HG02588 (cell line): ENCODE measurements at regions not wholly inside any gene's neighbourhood (a gene's known extent, or its start where the extent isn't known, plus 50 kb on each side); places are given as distances from the start of the nearest gene placed in this dataset.

ENCODE experiments used
- ATAC-seq: cut with Tn5 transposase; IDR thresholded peaks from one replicate; pipeline ENCODE4 v1.9.1; 2021; ENCODE audit warnings: mild to moderate bottlenecking, moderate library complexity; ENCODE audit not compliant: unreplicated experiment

- no peak for ATAC-seq
Observed at GRCh38 chr6:9540534-9541126, 874.2 kb downstream of the TFAP2A start.

GRCh38 chr6:9540126-9540525 lies 874.7 kb downstream of the TFAP2A start:
- ATAC-seq: no peak

- ATAC-seq: no peak
Observed at GRCh38 chr6:9539231-9539755, 875.6 kb downstream of the TFAP2A start.

- ATAC-seq: no peak
Observed at GRCh38 chr6:9537381-9537780, 877.5 kb downstream of the TFAP2A start.

GRCh38 chr6:9535106-9535505 lies 879.8 kb downstream of the TFAP2A start:
- ATAC-seq: no peak

GRCh38 chr6:9532621-9533557 lies 882.0 kb downstream of the TFAP2A start:
- ATAC-seq: no peak

- ATAC-seq: no peak
Observed at GRCh38 chr6:9527679-9528286, 887.1 kb downstream of the TFAP2A start.

GRCh38 chr6:9523462-9523861 lies 891.4 kb downstream of the TFAP2A start:
- ATAC-seq: no peak

GRCh38 chr6:9522101-9522500 lies 892.8 kb downstream of the TFAP2A start:
- ATAC-seq: no peak

GRCh38 chr6:9521152-9521530 lies 893.7 kb downstream of the TFAP2A start:
- peak; percentile 49 for ATAC-seq

- peak; percentile 64 for ATAC-seq
Observed at GRCh38 chr6:9520417-9521151, 894.3 kb downstream of the TFAP2A start.

GRCh38 chr6:9518431-9518830 lies 896.4 kb downstream of the TFAP2A start:
- no peak for ATAC-seq

- no peak for ATAC-seq
Observed at GRCh38 chr6:9517806-9518205, 897.1 kb downstream of the TFAP2A start.

- no peak for ATAC-seq
Observed at GRCh38 chr6:9515633-9516606, 899.0 kb downstream of the TFAP2A start.

GRCh38 chr6:9514146-9514545 lies 900.7 kb downstream of the TFAP2A start:
- no peak for ATAC-seq

- ATAC-seq: no peak
Observed at GRCh38 chr6:9511157-9511556, 903.7 kb downstream of the TFAP2A start.

GRCh38 chr6:9507136-9507895 lies 907.6 kb downstream of the TFAP2A start:
- ATAC-seq: no peak

- ATAC-seq: no peak
Observed at GRCh38 chr6:9504191-9504590, 910.7 kb downstream of the TFAP2A start.

GRCh38 chr6:9503111-9503761 lies 911.6 kb downstream of the TFAP2A start:
- ATAC-seq: no peak
